ENCODE measurements at regions not wholly inside any gene's neighbourhood (a gene's known extent, or its start where the extent isn't known, plus 50 kb on each side); places are given as distances from the start of the nearest gene placed in this dataset.

DNA sequence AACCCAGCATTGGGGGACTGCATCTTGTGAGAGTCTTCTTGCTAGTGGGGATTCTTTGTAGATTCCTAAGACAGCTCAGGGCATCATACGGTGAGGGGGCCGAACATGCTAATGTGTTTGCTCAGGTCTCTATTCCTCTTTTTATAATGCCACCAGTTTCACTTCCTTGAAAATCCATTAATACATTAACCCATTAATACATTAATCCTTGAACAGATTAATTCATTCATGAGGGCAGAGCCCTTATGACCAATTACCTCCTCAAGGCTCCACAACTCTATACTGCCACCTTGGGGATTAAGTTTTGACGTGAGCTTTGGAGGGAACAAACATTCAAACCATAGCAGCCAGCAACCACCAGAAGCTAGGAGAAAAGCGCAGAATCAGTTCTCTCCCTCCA, 67.2 kb upstream of the POT1 start:
- H3K4me1 ChIP-seq (ENCODE audit: control insufficient read depth in 1 of 2, insufficient read depth in 2 of 2, low read length in 2 of 2) = no peaks in the 10 kb centered on the region
- Mint-ChIP-seq H3K27ac (no peak overlapping the region), H3K4me1 (no peaks in the 10 kb centered on the region), H3K9me3 (peaks cover 1 to 10% (median 4%) of the 10 kb centered on the region in 7 donors), H3K27me3 (ENCODE audit: low read depth in 3 of 3) (no peaks in the 10 kb centered on the region), H3K4me3 (no peak overlapping the region), H3K36me3 (no peaks in the 10 kb centered on the region)
- 85% methylated on average over 2 of the region's 4 CpGs for WGBS (ENCODE audit: insufficient coverage)
- H3K9ac ChIP-seq (ENCODE audit: insufficient read depth, low read length, poor library complexity, severe bottlenecking) = no peak overlapping the region
- H2AFZ ChIP-seq (ENCODE audit: insufficient read depth, low read depth, low read length, poor library complexity, severe bottlenecking) = no peak overlapping the region
- intact Hi-C loops (cut with micrococcal nuclease) = no loop called here
- no peaks in the 10 kb centered on the region for H3K79me2 ChIP-seq (ENCODE audit: insufficient read depth, low read length)
- no peak overlapping the region for H3K27ac ChIP-seq (ENCODE audit: low read depth in 1 of 2, low read length in 2 of 2)
- H4K20me1 ChIP-seq (ENCODE audit: insufficient read depth, low read length) = no peaks in the 10 kb centered on the region
- TF ChIP-seq, protein P1, sequence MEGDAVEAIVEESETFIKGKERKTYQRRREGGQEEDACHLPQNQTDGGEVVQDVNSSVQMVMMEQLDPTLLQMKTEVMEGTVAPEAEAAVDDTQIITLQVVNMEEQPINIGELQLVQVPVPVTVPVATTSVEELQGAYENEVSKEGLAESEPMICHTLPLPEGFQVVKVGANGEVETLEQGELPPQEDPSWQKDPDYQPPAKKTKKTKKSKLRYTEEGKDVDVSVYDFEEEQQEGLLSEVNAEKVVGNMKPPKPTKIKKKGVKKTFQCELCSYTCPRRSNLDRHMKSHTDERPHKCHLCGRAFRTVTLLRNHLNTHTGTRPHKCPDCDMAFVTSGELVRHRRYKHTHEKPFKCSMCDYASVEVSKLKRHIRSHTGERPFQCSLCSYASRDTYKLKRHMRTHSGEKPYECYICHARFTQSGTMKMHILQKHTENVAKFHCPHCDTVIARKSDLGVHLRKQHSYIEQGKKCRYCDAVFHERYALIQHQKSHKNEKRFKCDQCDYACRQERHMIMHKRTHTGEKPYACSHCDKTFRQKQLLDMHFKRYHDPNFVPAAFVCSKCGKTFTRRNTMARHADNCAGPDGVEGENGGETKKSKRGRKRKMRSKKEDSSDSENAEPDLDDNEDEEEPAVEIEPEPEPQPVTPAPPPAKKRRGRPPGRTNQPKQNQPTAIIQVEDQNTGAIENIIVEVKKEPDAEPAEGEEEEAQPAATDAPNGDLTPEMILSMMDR (IDR thresholded peaks at IDR 0.05) = no peak
- H3K36me3 ChIP-seq (replicated peaks in 1 of 2; ENCODE audit: control insufficient read depth in 1 of 2, insufficient read depth in 2 of 2, low read length in 2 of 2) = no peaks in the 10 kb centered on the region
- DNase-seq = no peak
- no peak overlapping the region for H3K4me3 ChIP-seq (replicated peaks in 1 of 3; ENCODE audit: low read depth in 2 of 3, low read length in 3 of 3)
- H3K9me3 ChIP-seq (replicated peaks in 1 of 2; ENCODE audit: control insufficient read depth in 1 of 2, insufficient read depth in 1 of 2, low read length in 2 of 2) = peaks cover 0 to 8% of the 10 kb centered on the region in 2 donors
- H3K27me3 ChIP-seq (ENCODE audit: control insufficient read depth in 2 of 2, insufficient read depth in 2 of 2, low read length in 2 of 2) = no peaks in the 10 kb centered on the region
- H3K4me2 ChIP-seq (replicated peaks; ENCODE audit: extremely low read depth, low read length, poor library complexity, severe bottlenecking) = no peak overlapping the region

DNA sequence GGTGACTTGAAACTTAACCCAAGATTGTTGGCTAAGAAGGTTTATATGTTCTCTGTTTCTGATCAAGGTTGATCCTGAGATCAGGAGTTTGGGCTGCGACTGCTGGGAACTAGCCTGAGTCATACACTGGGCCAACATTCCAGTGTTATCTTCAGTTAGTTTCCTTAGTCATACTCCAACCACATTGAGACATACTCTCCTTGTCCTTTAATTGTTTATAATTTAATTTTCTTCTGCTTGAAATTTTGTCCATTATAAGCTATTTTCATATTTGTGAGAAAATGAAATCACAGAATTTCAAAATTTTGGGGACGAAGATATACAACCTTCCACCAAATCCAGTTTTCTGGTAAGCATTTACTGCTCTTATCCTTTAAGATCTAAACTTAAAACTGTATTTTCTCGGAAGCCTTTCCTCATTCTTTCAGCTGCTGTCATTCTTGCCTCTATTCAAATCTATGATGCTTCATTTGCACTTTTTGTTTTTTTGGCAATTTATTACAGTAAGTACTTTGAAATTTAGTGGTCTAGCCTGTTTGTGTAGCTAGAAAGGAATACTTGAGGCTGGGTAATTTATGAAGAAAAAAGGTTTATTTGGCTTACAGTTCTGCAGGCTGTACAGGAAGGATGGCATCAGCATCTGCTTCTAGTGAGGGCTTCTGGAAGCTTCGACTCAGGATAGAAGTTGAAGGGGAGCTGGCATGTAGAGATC, 63.4 kb upstream of the POT1 start:
- Histone ChIP-seq H3K27me3 (ENCODE audit: control insufficient read depth in 2 of 2, insufficient read depth in 2 of 2, low read length in 2 of 2) (no peaks in the 10 kb centered on the region), H4K20me1 (ENCODE audit: insufficient read depth, low read length) (no peaks in the 10 kb centered on the region), H3K9ac (ENCODE audit: insufficient read depth, low read length, poor library complexity, severe bottlenecking) (no peak overlapping the region), H3K4me3 (replicated peaks in 1 of 3; ENCODE audit: low read depth in 2 of 3, low read length in 3 of 3) (no peak overlapping the region), H3K27ac (ENCODE audit: low read depth in 1 of 2, low read length in 2 of 2) (no peak overlapping the region), H3K4me2 (replicated peaks; ENCODE audit: extremely low read depth, low read length, poor library complexity, severe bottlenecking) (no peak overlapping the region), H3K4me1 (ENCODE audit: control insufficient read depth in 1 of 2, insufficient read depth in 2 of 2, low read length in 2 of 2) (no peaks in the 10 kb centered on the region), H3K79me2 (ENCODE audit: insufficient read depth, low read length) (no peaks in the 10 kb centered on the region), H3K9me3 (replicated peaks in 1 of 2; ENCODE audit: control insufficient read depth in 1 of 2, insufficient read depth in 1 of 2, low read length in 2 of 2) (peaks cover 0 to 5% of the 10 kb centered on the region in 2 donors), H2AFZ (ENCODE audit: insufficient read depth, low read depth, low read length, poor library complexity, severe bottlenecking) (no peak overlapping the region), H3K36me3 (replicated peaks in 1 of 2; ENCODE audit: control insufficient read depth in 1 of 2, insufficient read depth in 2 of 2, low read length in 2 of 2) (no peaks in the 10 kb centered on the region)
- no peaks in the 10 kb centered on the region for H3K4me1 Mint-ChIP-seq
- WGBS (ENCODE audit: insufficient coverage) = 100% methylated on average over 1 of the region's 4 CpGs
- no peaks in the 10 kb centered on the region for H3K36me3 Mint-ChIP-seq
- no peak overlapping the region for H3K27ac Mint-ChIP-seq
- TF ChIP-seq, protein P1 (IDR thresholded peaks at IDR 0.05) = no peak
- peaks cover 0 to 9% (median 2%) of the 10 kb centered on the region in 7 donors for H3K9me3 Mint-ChIP-seq
- intact Hi-C loops (cut with micrococcal nuclease) = no loop called here
- DNase-seq = no peak
- no peaks in the 10 kb centered on the region for H3K27me3 Mint-ChIP-seq (ENCODE audit: low read depth in 3 of 3)
- H3K4me3 Mint-ChIP-seq = no peak overlapping the region

Measured in CD14-positive monocyte (primary cell).